ENCODE measurements at regions not wholly inside any gene's neighbourhood (a gene's known extent, or its start where the extent isn't known, plus 50 kb on each side); places are given as distances from the start of the nearest gene placed in this dataset.
A peak's percentile ranks its signal among the peaks of the same experiment; 100 is the strongest.
"Not testable (repeated sequence)": the region's sequence is repeated elsewhere in the genome, so short reads cannot be mapped to it uniquely, and the experiment has no call there.

GRCh38 chrX:13518126-13518525 lies 51.3 kb upstream of the EGFL6 start:
- DNase-seq, result no peak

- no peak for DNase-seq
Observed at GRCh38 chrX:13515211-13515930, 54.0 kb upstream of the EGFL6 start.

- no peak for DNase-seq
Observed at GRCh38 chrX:13511944-13512330, 57.5 kb upstream of the EGFL6 start.

- no peak for DNase-seq
Observed at GRCh38 chrX:13511241-13511943, 58.0 kb upstream of the EGFL6 start.

GRCh38 chrX:13507893-13508292 lies 61.5 kb upstream of the EGFL6 start:
- no peak for DNase-seq

GRCh38 chrX:13506574-13506973 lies 62.8 kb upstream of the EGFL6 start:
- no peak for DNase-seq

GRCh38 chrX:13502590-13502989 lies 66.8 kb upstream of the EGFL6 start:
- DNase-seq, result no peak

- DNase-seq, result no peak
Observed at GRCh38 chrX:13499736-13500135, 69.7 kb upstream of the EGFL6 start.

- DNase-seq, result no peak
Observed at GRCh38 chrX:13498238-13498637, 71.2 kb upstream of the EGFL6 start.

GRCh38 chrX:13495232-13495631 lies 74.2 kb upstream of the EGFL6 start:
- no peak for DNase-seq

- DNase-seq, result no peak
Observed at GRCh38 chrX:13494562-13494961, 74.8 kb upstream of the EGFL6 start.

- DNase-seq, result no peak
Observed at GRCh38 chrX:13493659-13494058, 75.7 kb upstream of the EGFL6 start.

- DNase-seq, result no peak
Observed at GRCh38 chrX:13492286-13492685, 77.1 kb upstream of the EGFL6 start.

GRCh38 chrX:13491061-13491460 lies 78.3 kb upstream of the EGFL6 start:
- DNase-seq, result no peak

GRCh38 chrX:13489454-13489853 lies 79.9 kb upstream of the EGFL6 start:
- no peak for DNase-seq

- peak; percentile 50 for DNase-seq
Observed at GRCh38 chrX:13487731-13488505, 81.5 kb upstream of the EGFL6 start.

- DNase-seq, result no peak
Observed at GRCh38 chrX:13485167-13485566, 84.2 kb upstream of the EGFL6 start.

GRCh38 chrX:13483773-13484172 lies 85.6 kb upstream of the EGFL6 start:
- DNase-seq, result no peak

GRCh38 chrX:13482746-13483541 lies 86.5 kb upstream of the EGFL6 start:
- DNase-seq, result no peak

GRCh38 chrX:13480780-13481179 lies 88.6 kb upstream of the EGFL6 start:
- not testable (repeated sequence) for DNase-seq

GRCh38 chrX:13479452-13479813 lies 90.0 kb upstream of the EGFL6 start:
- DNase-seq, result no peak

GRCh38 chrX:13478740-13479451 lies 90.5 kb upstream of the EGFL6 start:
- no peak for DNase-seq
